H1 (cell line): ENCODE measurements at regions not wholly inside any gene's neighbourhood (a gene's known extent, or its start where the extent isn't known, plus 50 kb on each side); places are given as distances from the start of the nearest gene placed in this dataset.

Source experiments
- CTCF ChIA-PET: fragments of 300-600 bp; sonication (Branson Sonifier 250); formaldehyde crosslinking; loops from one replicate; lab custom pipeline; 2021; ENCODE audit not compliant: partially characterized antibody; lab: Charles Lee
- POLR2A ChIA-PET: fragments of 300-600 bp; sonication (Branson Sonifier 250); formaldehyde crosslinking; loops from one replicate; lab custom pipeline; 2021; ENCODE audit warnings: inconsistent platforms; ENCODE audit not compliant: partially characterized antibody; lab: Charles Lee
- DNase-seq, 2 experiments: peaks; one replicate each; pipeline versions ENCODE4 v3.0.0 to v3.0.0-alpha.2; 2010 to 2022; ENCODE audit warnings: low spot score in 2 of 2, low read depth in 1 of 2, mixed read lengths in 1 of 2
- FAIRE-seq: peaks from 2 replicates; lab custom pipeline; 2011; peaks lifted over from hg19 to GRCh38; lab: Jason Lieb, UNC
- H2AFZ ChIP-seq: 2 replicates; pipeline ENCODE4 v1.8.1; 2012; ENCODE audit warnings: low read length, inconsistent platforms
- H2AK5ac ChIP-seq: 2 replicates; pipeline ENCODE4 v1.6.1; 2013; ENCODE audit warnings: low read depth, low read length
- H2BK120ac ChIP-seq: replicated peaks from 2 replicates; pipeline ENCODE3; 2013; ENCODE audit warnings: low read depth, low read length, inconsistent platforms
- H2BK12ac ChIP-seq: 2 replicates; pipeline ENCODE4 v1.6.1; 2013; ENCODE audit warnings: low read depth, low read length
- H2BK15ac ChIP-seq: 2 replicates; pipeline ENCODE4 v1.6.1; 2013; ENCODE audit warnings: low read length
- H2BK20ac ChIP-seq: 2 replicates; pipeline ENCODE4 v1.6.1; 2013; ENCODE audit warnings: low read length
- H2BK5ac ChIP-seq: 2 replicates; pipeline ENCODE4 v1.6.1; 2013; ENCODE audit warnings: low read depth, low read length
- H3K14ac ChIP-seq: 2 replicates; pipeline ENCODE4 v1.6.1; 2013; ENCODE audit warnings: inconsistent platforms; ENCODE audit not compliant: insufficient read length
- H3K18ac ChIP-seq: 2 replicates; pipeline ENCODE4 v1.6.1; 2013; ENCODE audit warnings: low read length; ENCODE audit errors: extremely low read depth
- H3K23ac ChIP-seq: 2 replicates; pipeline ENCODE4 v1.6.1; 2013; ENCODE audit warnings: inconsistent platforms; ENCODE audit not compliant: insufficient read length
- H3K23me2 ChIP-seq: 2 replicates; pipeline ENCODE4 v1.6.1; 2013; ENCODE audit warnings: low read depth, low read length
- H3K27ac ChIP-seq: 2 replicates; pipeline ENCODE4 v1.6.1; 2011; ENCODE audit warnings: low read depth, low read length, inconsistent platforms
- H3K27me3 ChIP-seq, 4 experiments: replicated peaks in 1 of 4; 1 replicate in 1 of 4; 2 replicates in 3 of 4; pipeline versions ENCODE4 v1.6.1 to v1.8.1; 2011 to 2013; ENCODE audit warnings: low read length in 3 of 4, mild to moderate bottlenecking in 3 of 4, inconsistent platforms in 2 of 4, mixed read lengths in 2 of 4, moderate library complexity in 1 of 4; ENCODE audit not compliant: control insufficient read depth in 3 of 4, insufficient read depth in 3 of 4; ENCODE audit errors: extremely low read depth in 1 of 4
- H3K36me3 ChIP-seq, 4 experiments: 2 replicates each; pipeline versions ENCODE4 v1.6.1 to v1.8.1; 2011 to 2013; ENCODE audit warnings: mild to moderate bottlenecking in 4 of 4, low read length in 3 of 4, moderate library complexity in 2 of 4, control low read depth in 1 of 4, inconsistent platforms in 1 of 4; ENCODE audit not compliant: insufficient read depth in 4 of 4, control insufficient read depth in 2 of 4
- H3K4ac ChIP-seq: replicated peaks from 2 replicates; pipeline ENCODE3; 2013; ENCODE audit warnings: low read length, low read depth, mixed read lengths, inconsistent platforms; ENCODE audit not compliant: insufficient read length
- H3K4me1 ChIP-seq, 4 experiments: replicated peaks in 1 of 4; 1 replicate in 1 of 4; 2 replicates in 3 of 4; pipeline versions ENCODE4 v1.6.1 to v1.8.1; 2011 to 2013; ENCODE audit warnings: low read length in 3 of 4, inconsistent platforms in 2 of 4, mixed read lengths in 1 of 4; ENCODE audit not compliant: insufficient read depth in 4 of 4, control insufficient read depth in 3 of 4
- H3K4me2 ChIP-seq, 2 experiments: 2 replicates each; pipeline versions ENCODE4 v1.6.1 to v1.8.1; 2011 to 2013; ENCODE audit warnings: low read depth in 2 of 2, low read length in 2 of 2, control low read depth in 1 of 2, inconsistent platforms in 1 of 2, mild to moderate bottlenecking in 1 of 2; ENCODE audit not compliant: insufficient read depth in 1 of 2
- H3K4me3 ChIP-seq, 4 experiments: fragments of 200-600, 300-600 bp in 1 of 4; sonication (generic), shearing (Covaris generic), sonication (Bioruptor Twin) in 1 of 4; 2 replicates each; pipeline versions ENCODE4 v1.5.1 to v1.8.1; 2011 to 2016; ENCODE audit warnings: low read length in 4 of 4, low read depth in 3 of 4, control low read depth in 2 of 4, inconsistent platforms in 2 of 4, mild to moderate bottlenecking in 2 of 4, mixed read lengths in 1 of 4, moderate library complexity in 1 of 4; ENCODE audit not compliant: insufficient read depth in 2 of 4; ENCODE audit errors: extremely low read depth in 1 of 4
- H3K56ac ChIP-seq: replicated peaks from 2 replicates; pipeline ENCODE3; 2013; ENCODE audit warnings: low read depth, mild to moderate bottlenecking, mixed read lengths, low read length, inconsistent platforms; ENCODE audit not compliant: insufficient read length
- H3K79me1 ChIP-seq: 2 replicates; pipeline ENCODE4 v1.6.1; 2013; ENCODE audit warnings: low read depth, low read length, control low read depth
- H3K79me2 ChIP-seq, 2 experiments: 2 replicates each; pipeline versions ENCODE4 v1.6.1 to v1.8.1; 2012 to 2013; ENCODE audit warnings: low read length in 2 of 2, mild to moderate bottlenecking in 2 of 2, inconsistent platforms in 1 of 2; ENCODE audit not compliant: insufficient read depth in 2 of 2, control insufficient read depth in 1 of 2
- H3K9ac ChIP-seq, 4 experiments: replicated peaks in 1 of 4; 1 replicate in 1 of 4; 2 replicates in 3 of 4; pipeline versions ENCODE4 v1.6.1 to v1.8.1; 2011 to 2013; ENCODE audit warnings: low read depth in 3 of 4, low read length in 3 of 4, control low read depth in 2 of 4, mild to moderate bottlenecking in 2 of 4, moderate library complexity in 2 of 4, inconsistent platforms in 1 of 4; ENCODE audit errors: extremely low read depth in 1 of 4
- H3K9me3 ChIP-seq, 2 experiments: 2 replicates each; pipeline versions ENCODE4 v1.6.1 to v1.8.1; 2012 to 2013; ENCODE audit warnings: mild to moderate bottlenecking in 2 of 2, moderate library complexity in 2 of 2, control low read depth in 1 of 2, inconsistent platforms in 1 of 2, low read depth in 1 of 2, low read length in 1 of 2, mixed read lengths in 1 of 2; ENCODE audit not compliant: insufficient read depth in 2 of 2
- H4K20me1 ChIP-seq, 2 experiments: replicated peaks in 1 of 2; 2 replicates each; pipeline versions ENCODE3 to v1.8.1; 2011 to 2013; ENCODE audit warnings: inconsistent platforms in 2 of 2, low read length in 2 of 2, mild to moderate bottlenecking in 1 of 2; ENCODE audit not compliant: insufficient read depth in 2 of 2, control insufficient read depth in 1 of 2
- H4K5ac ChIP-seq: 2 replicates; pipeline ENCODE4 v1.6.1; 2013; ENCODE audit warnings: low read length, low read depth, mixed read lengths, inconsistent platforms; ENCODE audit not compliant: insufficient read length
- H4K8ac ChIP-seq: 2 replicates; pipeline ENCODE4 v1.8.0; 2013; ENCODE audit warnings: mild to moderate bottlenecking, moderate library complexity, low read length, inconsistent platforms; ENCODE audit not compliant: insufficient read depth; ENCODE audit errors: extremely low read depth
- H4K91ac ChIP-seq: replicated peaks from 2 replicates; pipeline ENCODE3; 2013; ENCODE audit warnings: low read length, mixed read lengths, inconsistent platforms; ENCODE audit not compliant: insufficient read length
- EGR1 ChIP-seq: IDR thresholded peaks from 2 replicates; pipeline ENCODE4 v1.6.1; 2011; ENCODE audit warnings: low read depth, low read length, borderline replicate concordance
- GTF2F1 ChIP-seq: IDR thresholded peaks from 2 replicates; pipeline ENCODE4 v1.6.1; 2012; ENCODE audit warnings: low read depth, low read length, improper control_type of control experiment, borderline replicate concordance
- SAP30 ChIP-seq: fragments of 300-600 bp; sonication (generic); IDR thresholded peaks from 2 replicates; pipeline ENCODE4 v1.7.1; 2012; ENCODE audit warnings: low read length, moderate library complexity, mild to moderate bottlenecking, inconsistent platforms; ENCODE audit not compliant: insufficient read depth, insufficient replicate concordance
- TAF1 ChIP-seq: IDR thresholded peaks from 2 replicates; pipeline ENCODE4 v1.6.1; 2011; ENCODE audit warnings: mild to moderate bottlenecking, low read depth, low read length
- WGBS, 2 experiments: shearing (Covaris generic) in 1 of 2; methylation state at CpG; one replicate each; pipeline versions ENCODE4 v1.1.6 to v1.1.7; 2013 to 2015; ENCODE audit warnings: low lambda C conversion rate in 2 of 2, mixed read lengths in 2 of 2, inconsistent platforms in 1 of 2, low coverage in 1 of 2, missing lambda C conversion rate in 1 of 2; ENCODE audit not compliant: insufficient replicate concordance in 2 of 2, insufficient coverage in 1 of 2, insufficient read length in 1 of 2; ENCODE audit errors: extremely low coverage in 1 of 2, missing lambda C conversion rate in 1 of 2; 5-methylcytosine and 5-hydroxymethylcytosine counted together

DNA sequence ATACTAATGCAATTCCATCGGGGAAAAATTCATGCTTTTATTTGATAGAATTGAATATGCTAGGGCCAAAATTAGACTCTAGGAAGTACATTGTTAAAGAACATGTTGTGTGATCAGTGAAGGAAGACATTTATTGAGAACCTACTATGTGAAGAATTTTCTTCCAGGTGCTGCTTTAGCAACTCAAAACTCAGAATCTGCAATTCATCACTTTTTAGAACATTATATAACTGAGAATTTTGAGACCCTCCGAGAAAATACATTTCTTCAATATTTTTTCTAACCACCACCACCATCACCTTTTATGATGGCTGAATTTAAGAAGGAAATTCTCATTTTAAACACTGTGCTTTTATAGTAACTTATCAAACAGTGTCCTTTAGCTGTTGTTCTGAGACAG, 315.2 kb downstream of the FIGN start:
- Histone ChIP-seq H3K23ac (no peak overlapping the region), H3K18ac (no peak overlapping the region), H3K14ac (no peak overlapping the region), H3K9me3 (no peaks in the 10 kb centered on the region), H3K56ac (no peak overlapping the region), H4K5ac (no peak overlapping the region), H3K36me3 (no peaks in the 10 kb centered on the region), H3K79me2 (no peaks in the 10 kb centered on the region), H3K4me2 (no peak overlapping the region), H3K23me2 (no peaks in the 10 kb centered on the region), H2BK120ac (no peak overlapping the region), H2BK15ac (no peak overlapping the region), H3K4me3 (no peak overlapping the region), H3K4ac (no peak overlapping the region), H2AK5ac (no peak overlapping the region), H4K20me1 (no peaks in the 10 kb centered on the region), H2AFZ (no peak overlapping the region), H2BK12ac (no peak overlapping the region), H3K9ac (no peak overlapping the region), H3K27ac (no peak overlapping the region), H3K27me3 (no peaks in the 10 kb centered on the region), H4K91ac (no peak overlapping the region), H4K8ac (no peak overlapping the region), H2BK20ac (no peak overlapping the region), H3K79me1 (no peaks in the 10 kb centered on the region), H3K4me1 (no peaks in the 10 kb centered on the region), H2BK5ac (no peak overlapping the region)
- ChIA-PET CTCF (no interaction called here), POLR2A (no interaction called here)
- DNase-seq (no peak), FAIRE-seq (no peak)
- 89% methylated on average over 2 of the region's 2 CpGs; no CpG with 5 or more reads in 1 of the 2 experiments for WGBS, 2 experiments
- TF ChIP-seq GTF2F1, result no peak
- no peak for TF ChIP-seq EGR1
- no peak for TF ChIP-seq SAP30
- TF ChIP-seq TAF1, result no peak
